ENCODE measurements at regions not wholly inside any gene's neighbourhood (a gene's known extent, or its start where the extent isn't known, plus 50 kb on each side); places are given as distances from the start of the nearest gene placed in this dataset.

DNA sequence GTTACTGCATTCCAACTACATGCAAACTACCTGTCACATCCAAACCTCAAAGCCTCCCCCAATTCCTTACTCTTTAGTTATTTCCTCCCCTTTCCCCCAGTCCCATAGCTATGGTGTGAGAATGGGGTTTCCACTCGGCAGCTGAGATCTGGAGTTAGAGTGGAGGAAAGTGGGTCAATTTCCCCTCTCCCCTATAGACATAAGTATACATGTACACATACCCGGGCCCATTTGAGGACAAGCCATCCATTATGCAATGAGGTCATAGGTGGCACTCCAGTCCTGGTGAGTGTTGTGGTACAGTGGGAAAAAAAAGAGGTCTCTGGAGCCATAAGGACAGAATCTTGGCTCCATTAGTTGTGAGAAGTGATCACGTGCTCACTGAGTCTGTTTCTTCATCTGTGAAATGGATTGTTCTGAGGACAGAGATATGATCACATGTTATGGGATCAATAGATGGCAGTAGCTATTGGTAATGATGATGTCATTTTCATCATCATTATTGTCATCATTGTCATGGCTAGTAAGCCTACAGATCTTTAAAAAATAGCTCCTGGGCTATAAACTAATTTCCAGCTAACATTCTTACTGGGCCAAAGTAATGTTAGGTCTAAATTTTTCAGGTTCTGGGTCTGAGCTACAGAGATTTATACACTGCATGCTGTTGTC lies 119.0 kb downstream of the BCL2L11 start:
- intact Hi-C loops (cut with DNase I; ENCODE audit: low total_unique reads), result no loop called here
- TF ChIP-seq, protein P1, sequence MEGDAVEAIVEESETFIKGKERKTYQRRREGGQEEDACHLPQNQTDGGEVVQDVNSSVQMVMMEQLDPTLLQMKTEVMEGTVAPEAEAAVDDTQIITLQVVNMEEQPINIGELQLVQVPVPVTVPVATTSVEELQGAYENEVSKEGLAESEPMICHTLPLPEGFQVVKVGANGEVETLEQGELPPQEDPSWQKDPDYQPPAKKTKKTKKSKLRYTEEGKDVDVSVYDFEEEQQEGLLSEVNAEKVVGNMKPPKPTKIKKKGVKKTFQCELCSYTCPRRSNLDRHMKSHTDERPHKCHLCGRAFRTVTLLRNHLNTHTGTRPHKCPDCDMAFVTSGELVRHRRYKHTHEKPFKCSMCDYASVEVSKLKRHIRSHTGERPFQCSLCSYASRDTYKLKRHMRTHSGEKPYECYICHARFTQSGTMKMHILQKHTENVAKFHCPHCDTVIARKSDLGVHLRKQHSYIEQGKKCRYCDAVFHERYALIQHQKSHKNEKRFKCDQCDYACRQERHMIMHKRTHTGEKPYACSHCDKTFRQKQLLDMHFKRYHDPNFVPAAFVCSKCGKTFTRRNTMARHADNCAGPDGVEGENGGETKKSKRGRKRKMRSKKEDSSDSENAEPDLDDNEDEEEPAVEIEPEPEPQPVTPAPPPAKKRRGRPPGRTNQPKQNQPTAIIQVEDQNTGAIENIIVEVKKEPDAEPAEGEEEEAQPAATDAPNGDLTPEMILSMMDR (IDR thresholded peaks at IDR 0.05 in 4 of 5, conservative IDR thresholded peaks at IDR 0.05 in 1 of 5), result no peak
- no peak for TF ChIP-seq POLR2A (IDR thresholded peaks at IDR 0.05)
- in situ Hi-C loops (cut with MboI; ENCODE audit: low sequenced_read_pairs in 4 of 4), result no loop called here
- H3K9me3 ChIP-seq, result no peaks in the 10 kb centered on the region
- DNase-seq (no peak), ATAC-seq (no peak)
- H3K36me3 ChIP-seq, result no peaks in the 10 kb centered on the region
- peaks cover 3 to 5% of the 10 kb centered on the region in 2 donors for H3K4me1 ChIP-seq
- H3K27ac ChIP-seq, result no peak overlapping the region
- no peak overlapping the region for H3K4me3 ChIP-seq
- H3K27me3 ChIP-seq, result no peaks in the 10 kb centered on the region

DNA sequence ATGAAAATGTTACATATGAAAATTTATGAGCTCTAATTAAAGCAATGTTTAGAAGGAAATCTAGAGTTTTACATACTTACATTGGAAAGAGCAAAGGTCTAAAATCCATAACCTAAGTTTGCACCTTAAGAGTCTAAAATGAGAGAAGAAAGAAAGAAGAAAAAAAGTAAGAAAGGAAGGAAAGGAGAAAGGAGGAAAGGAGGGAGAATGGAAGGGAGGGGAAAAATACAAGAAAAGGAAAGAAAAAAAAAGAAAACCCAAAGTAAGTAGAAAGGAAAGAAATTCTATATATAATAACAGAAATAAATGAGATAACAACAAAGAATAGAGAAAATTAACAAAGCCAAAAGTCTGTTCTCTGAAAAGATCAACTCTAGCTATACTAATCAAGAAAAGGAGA lies 122.6 kb downstream of the BCL2L11 start:
- H3K4me1 ChIP-seq, result no peaks in the 10 kb centered on the region
- H3K36me3 ChIP-seq, result no peaks in the 10 kb centered on the region
- intact Hi-C loops (cut with DNase I; ENCODE audit: low total_unique reads), result no loop called here
- H3K27me3 ChIP-seq, result no peaks in the 10 kb centered on the region
- in situ Hi-C loops (cut with MboI; ENCODE audit: low sequenced_read_pairs in 4 of 4), result no loop called here
- DNase-seq (no peak), ATAC-seq (no peak)
- TF ChIP-seq, protein P1 (IDR thresholded peaks at IDR 0.05 in 4 of 5, conservative IDR thresholded peaks at IDR 0.05 in 1 of 5), result no peak
- TF ChIP-seq POLR2A (IDR thresholded peaks at IDR 0.05), result no peak
- H3K4me3 ChIP-seq, result no peak overlapping the region
- no peaks in the 10 kb centered on the region for H3K9me3 ChIP-seq
- H3K27ac ChIP-seq, result no peak overlapping the region

DNA sequence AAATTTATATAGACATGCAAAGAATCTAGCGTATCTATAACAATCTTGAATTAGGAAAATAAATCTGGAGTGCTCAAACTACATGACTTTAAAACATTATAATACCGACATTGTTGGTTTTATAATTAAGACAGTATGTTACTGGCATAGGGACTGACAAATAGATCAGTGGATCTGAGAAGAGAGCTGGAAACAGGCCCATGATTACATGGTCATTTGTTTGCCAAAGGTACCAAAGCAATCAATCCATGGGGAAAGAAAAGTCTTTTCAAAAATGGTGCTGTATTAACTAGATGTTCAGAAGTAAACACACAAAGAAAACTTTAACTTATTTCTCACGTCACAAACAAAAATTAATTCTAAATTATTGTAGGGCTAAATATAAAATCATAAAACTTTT lies 124.2 kb downstream of the BCL2L11 start:
- TF ChIP-seq, protein P1 (IDR thresholded peaks at IDR 0.05 in 4 of 5, conservative IDR thresholded peaks at IDR 0.05 in 1 of 5), result no peak
- no peak for TF ChIP-seq POLR2A (IDR thresholded peaks at IDR 0.05)
- Histone ChIP-seq H3K9me3 (no peaks in the 10 kb centered on the region), H3K4me1 (no peaks in the 10 kb centered on the region), H3K36me3 (no peaks in the 10 kb centered on the region), H3K27me3 (no peaks in the 10 kb centered on the region), H3K4me3 (no peak overlapping the region), H3K27ac (no peak overlapping the region)
- intact Hi-C loops (cut with DNase I; ENCODE audit: low total_unique reads) (no loop called here), in situ Hi-C loops (cut with MboI; ENCODE audit: low sequenced_read_pairs in 4 of 4) (no loop called here)
- DNase-seq (no peak), ATAC-seq (no peak)

DNA sequence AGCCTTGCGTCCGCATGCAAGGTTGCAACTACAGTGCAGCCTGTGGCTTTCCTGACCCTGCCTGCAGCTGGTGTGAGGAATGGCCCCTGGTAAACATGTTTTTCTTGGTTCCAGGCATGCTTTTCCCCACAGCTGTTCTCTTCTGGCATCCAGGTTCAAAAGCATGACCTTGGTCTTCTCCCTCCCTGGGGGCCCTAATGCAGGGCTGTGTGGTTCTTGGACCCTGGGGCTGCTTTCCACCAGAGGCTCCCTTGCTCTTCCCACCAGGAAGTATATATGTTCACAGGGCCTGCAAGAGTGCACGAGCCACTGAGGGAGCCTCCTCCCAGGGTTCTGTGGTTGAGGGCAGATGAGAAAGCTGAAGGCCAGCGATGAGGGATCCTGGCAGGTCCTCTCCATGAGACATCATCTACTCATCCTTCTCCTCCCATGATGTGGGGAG lies 125.9 kb downstream of the BCL2L11 start:
- Histone ChIP-seq H3K27me3 (no peaks in the 10 kb centered on the region), H3K36me3 (no peaks in the 10 kb centered on the region), H3K4me1 (no peaks in the 10 kb centered on the region), H3K27ac (no peak overlapping the region), H3K9me3 (no peaks in the 10 kb centered on the region), H3K4me3 (no peak overlapping the region)
- intact Hi-C loops (cut with DNase I; ENCODE audit: low total_unique reads), result no loop called here
- in situ Hi-C loops (cut with MboI; ENCODE audit: low sequenced_read_pairs in 4 of 4), result no loop called here
- TF ChIP-seq POLR2A (IDR thresholded peaks at IDR 0.05), result no peak
- TF ChIP-seq, protein P1 (IDR thresholded peaks at IDR 0.05 in 4 of 5, conservative IDR thresholded peaks at IDR 0.05 in 1 of 5), result no peak
- no peak for DNase-seq
- no peak for ATAC-seq

DNA sequence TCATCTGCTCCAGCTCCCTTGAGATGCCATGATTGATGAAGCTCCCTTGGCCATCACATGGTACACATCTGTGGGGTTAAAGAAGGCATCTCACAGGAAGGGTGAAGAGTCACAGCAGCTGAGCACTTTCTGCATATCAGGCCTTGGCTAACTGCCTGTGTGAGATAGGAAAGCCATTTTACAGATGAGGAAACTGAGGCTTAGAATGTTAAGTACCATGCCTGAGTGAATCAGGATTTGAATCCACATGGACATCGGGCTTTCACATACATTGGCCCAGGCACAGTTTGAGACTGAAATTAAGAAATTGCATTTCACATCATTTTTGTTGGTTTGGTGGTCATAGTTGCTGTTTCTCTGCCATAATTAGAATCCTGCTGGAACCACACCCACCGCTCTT lies 126.8 kb downstream of the BCL2L11 start:
- Histone ChIP-seq H3K27ac (no peak overlapping the region), H3K9me3 (no peaks in the 10 kb centered on the region), H3K27me3 (no peaks in the 10 kb centered on the region), H3K36me3 (no peaks in the 10 kb centered on the region), H3K4me3 (no peak overlapping the region), H3K4me1 (no peaks in the 10 kb centered on the region)
- TF ChIP-seq POLR2A (IDR thresholded peaks at IDR 0.05), result no peak
- TF ChIP-seq, protein P1 (IDR thresholded peaks at IDR 0.05 in 4 of 5, conservative IDR thresholded peaks at IDR 0.05 in 1 of 5), result no peak
- DNase-seq (no peak), ATAC-seq (no peak)
- intact Hi-C loops (cut with DNase I; ENCODE audit: low total_unique reads), result no loop called here
- in situ Hi-C loops (cut with MboI; ENCODE audit: low sequenced_read_pairs in 4 of 4), result no loop called here
